ENCODE measurements at regions not wholly inside any gene's neighbourhood (a gene's known extent, or its start where the extent isn't known, plus 50 kb on each side); places are given as distances from the start of the nearest gene placed in this dataset.

DNA sequence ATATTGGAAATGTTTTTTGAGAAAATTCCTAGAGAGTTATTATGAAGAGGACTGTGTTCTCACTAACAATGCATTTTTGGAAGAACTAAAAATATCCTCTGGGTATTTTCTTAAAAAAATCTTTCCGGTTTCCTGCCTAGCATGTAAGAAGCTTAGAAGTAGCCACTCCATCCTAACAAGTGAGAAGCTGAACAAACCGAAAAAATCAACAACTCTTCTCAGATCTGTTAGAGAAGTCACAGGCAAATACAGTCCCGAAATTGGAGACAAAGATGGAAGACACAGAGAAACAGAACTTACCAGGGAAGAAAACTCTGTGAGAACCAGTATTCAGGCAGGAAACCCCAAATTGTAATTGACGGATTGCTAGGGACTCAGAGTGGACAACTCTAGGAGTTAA lies 173.0 kb downstream of the KLF12 start:
- ATAC-seq, result no peak

DNA sequence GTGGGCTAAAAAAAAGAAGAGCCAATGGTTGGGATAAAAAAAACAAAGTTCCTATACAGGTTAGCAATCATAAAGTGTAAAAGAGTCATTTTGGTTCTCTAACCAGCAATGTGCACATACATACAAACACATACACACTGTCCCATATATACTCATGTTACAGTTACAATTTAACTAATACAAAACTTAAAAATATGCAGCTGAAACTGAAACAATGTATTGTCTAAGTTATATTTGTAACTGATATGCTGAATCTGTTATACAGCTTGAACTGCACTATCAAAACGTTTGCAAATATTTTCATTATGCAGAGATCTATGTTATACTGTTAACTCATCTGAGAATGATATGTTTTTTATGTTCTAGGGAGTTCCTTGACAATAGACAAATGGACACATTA lies 173.7 kb downstream of the KLF12 start:
- ATAC-seq, result no peak

DNA sequence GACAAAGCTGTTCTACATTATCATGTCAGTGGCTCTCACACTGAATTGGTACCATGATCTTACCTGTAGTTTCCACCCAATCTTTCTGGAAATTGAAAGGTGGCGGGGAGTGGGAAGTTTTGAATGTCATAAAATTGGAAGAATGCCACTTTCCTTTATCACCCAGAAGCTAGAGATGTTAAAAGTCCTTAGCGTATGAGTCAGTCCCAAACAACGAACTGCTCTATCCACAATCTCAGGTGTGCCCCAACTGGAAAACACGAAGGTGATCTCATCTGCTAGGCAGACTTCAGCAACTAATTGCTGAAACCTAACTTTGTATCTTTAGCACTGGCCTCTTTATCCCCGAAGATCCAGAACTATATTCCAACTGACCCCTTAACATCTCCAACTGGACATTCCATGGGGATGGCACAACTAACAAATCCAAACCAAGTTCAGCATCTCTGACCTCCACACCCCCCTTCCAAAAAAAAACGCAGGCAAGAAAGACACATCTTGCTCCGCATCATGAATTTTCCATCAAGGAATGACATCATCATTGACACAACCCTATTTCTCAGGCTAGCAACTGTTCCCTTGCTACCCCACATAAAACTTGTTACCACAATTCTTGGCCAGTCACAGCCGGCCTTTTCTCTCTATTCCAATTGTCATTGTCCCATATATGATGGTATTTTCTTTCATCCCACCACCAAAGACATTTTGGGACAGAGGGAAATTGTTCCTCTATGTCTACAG lies 175.4 kb downstream of the KLF12 start:
- ATAC-seq, result no peak

GRCh38 chr13:73957889-73958288 lies 176.3 kb downstream of the KLF12 start:
- no peak for ATAC-seq

GRCh38 chr13:73956795-73957408 lies 177.3 kb downstream of the KLF12 start:
- ATAC-seq, result no peak

DNA sequence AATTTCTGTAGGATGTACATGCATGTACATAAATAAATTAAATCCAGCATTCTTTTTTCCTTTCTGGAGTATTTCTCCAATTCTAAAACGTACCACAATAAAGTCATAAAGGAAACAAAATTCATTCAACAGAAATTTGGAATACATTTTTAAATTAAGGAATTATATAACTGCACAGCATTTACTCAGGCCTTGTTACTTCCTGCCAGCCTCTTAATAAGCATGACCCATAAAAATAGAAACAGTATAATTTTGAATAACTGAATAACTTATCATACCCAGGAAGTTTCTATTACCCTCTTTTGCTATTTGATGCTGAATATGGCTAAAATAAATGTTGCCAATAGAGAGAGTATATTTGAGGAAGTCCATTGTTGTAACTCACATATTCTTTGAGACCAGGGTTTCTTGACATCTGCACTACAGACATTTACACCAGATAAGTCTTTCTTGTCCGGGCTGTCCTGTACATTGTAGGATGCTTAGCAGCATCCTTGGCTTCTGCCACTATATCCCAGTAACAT lies 178.2 kb downstream of the KLF12 start:
- no peak for ATAC-seq

DNA sequence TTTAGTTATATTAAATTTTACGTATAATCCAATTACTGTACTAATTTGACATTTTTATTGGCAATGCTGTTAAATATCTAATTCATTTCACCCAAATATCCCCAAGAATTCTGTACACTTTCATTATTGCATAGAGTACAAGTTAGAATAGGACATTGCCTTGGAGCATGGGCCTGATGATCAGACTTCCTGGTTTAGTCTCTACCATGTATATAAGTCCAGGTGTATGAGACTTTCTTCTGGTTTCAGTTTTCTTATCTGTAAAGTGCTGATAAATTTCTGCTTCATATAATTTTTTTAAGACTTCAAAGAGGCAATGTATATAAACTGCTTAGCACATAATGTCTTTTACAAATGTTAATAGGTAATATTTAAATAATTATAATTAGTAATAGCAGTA lies 179.4 kb downstream of the KLF12 start:
- no peak for ATAC-seq

- no peak for ATAC-seq
Measured at GRCh38 chr13:73952648-73953047, 181.6 kb downstream of the KLF12 start.

DNA sequence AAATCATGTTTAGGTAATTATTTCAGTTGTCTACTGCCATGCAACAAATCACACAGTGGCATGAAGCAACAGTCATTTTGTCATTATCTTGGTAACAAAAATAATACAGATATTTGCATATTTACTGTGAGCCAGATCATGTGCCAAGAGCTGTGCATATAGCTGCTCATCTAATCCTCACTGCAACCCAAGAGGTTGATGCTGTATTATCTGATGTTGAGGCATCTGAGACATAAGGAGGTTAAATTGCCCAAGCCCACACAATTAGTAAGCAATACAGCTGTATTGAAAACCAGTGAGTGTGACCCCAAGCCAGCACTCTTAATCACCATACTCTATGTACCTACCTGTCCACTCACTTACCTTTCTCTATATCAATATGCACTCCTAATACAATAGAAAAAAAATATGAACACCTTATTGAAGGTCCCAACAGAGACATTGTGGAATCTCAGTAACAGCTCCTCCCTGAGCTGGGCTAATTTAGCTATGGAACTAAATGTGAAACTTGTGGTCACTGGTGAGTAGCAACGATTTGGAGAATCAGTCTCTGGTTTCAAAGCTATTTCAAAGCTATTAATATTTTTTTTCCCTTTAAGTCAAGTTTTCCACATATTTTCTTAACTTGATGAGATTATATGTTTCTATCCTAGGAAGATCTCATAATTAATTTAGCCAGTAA lies 185.2 kb downstream of the KLF12 start:
- ATAC-seq, result peak; percentile 67 to 84

DNA sequence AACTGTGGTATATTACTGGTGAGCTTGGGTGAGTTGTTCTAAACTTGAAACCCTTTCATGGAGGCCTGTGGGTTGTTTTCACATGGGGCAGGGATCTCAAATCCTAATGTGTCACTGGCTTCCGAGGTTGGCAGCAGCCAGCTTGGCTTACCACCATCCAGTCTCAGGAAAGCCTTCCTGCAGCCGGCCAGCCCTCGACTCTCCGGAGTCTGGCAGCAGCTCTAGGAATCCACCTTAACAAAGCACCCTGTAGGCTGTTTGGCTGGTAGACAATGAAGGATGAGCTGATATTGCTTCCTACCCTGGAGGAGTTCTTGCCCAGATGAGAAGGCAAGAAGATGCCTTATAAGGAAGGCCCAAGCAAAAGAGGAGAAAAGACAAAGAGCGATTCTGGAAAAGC lies 188.3 kb downstream of the KLF12 start:
- no peak for ATAC-seq

DNA sequence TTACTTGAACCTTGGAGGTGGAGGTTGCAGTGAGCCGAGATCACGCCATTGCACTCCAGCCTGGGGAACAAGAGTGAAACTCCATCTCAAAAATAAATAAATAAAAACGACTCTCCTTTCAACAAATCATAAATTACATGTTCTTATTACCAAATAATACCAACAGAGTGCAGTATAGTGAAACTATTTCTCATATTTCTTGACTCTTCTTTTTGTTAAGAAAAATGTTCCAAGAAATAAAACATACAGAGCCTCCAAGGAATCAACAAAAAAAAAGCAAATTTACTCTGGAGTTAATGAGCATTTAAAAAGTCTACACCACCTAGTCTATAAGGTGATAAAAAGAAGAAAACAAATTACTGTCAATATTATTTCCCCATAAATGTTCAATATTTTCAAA lies 188.8 kb downstream of the KLF12 start:
- no peak for ATAC-seq

DNA sequence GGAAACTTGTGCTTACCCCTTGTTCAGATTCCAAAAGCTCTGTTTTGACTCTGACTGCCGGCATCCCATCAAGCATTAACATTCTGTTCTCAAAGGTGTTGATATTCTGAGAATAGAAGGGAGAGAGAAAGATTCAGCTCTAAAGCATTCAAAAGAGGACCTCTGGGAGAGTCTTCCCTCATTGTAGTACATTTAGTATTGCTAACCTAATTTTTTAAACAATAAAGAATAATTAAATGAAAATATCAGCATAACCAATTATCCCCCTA lies 190.3 kb downstream of the KLF12 start:
- ATAC-seq, result no peak

GRCh38 chr13:73943137-73943964 lies 190.9 kb downstream of the KLF12 start:
- ATAC-seq, result peak; percentile 94 to 95

DNA sequence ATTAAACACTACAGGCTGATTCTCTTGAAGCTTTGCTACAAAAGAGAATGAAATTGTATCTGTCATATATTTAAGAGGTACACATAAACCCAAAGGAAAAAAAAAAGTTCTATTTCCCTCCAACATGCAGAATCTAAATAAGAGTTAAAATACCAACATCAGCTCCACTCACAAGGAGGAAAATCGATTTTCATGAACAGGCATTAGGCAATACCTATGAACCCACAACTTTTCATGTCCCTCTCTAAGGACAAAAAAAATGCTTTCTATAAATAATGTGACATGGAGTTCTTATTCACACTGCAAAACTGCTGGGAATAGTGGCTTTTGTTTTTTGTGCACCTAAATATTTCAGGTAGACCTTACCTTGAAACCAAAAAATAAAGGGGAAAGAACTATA lies 192.5 kb downstream of the KLF12 start:
- no peak for ATAC-seq

DNA sequence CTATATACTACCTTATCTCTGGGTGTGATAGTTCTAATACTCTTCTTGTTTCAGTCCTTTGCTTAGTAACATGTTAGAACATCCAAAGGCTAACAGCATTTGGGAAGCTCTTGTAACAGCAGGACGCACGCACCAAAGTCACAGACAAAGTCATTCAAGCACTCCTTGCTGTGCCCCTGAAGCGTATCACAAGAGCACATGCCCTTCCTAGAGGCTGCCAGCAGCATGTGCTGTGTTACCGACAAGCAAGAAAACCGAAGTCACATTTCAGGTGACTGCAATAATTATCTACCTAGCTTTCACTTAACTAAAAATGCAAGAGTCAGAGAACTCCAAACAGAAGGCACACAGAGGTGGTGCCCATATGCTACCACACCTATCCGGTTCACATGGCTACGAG lies 194.1 kb downstream of the KLF12 start:
- ATAC-seq, result no peak

- ATAC-seq, result no peak
Measured at GRCh38 chr13:73939603-73940002, 194.6 kb downstream of the KLF12 start.

- no peak for ATAC-seq
Measured at GRCh38 chr13:73939071-73939380, 195.2 kb downstream of the KLF12 start.

DNA sequence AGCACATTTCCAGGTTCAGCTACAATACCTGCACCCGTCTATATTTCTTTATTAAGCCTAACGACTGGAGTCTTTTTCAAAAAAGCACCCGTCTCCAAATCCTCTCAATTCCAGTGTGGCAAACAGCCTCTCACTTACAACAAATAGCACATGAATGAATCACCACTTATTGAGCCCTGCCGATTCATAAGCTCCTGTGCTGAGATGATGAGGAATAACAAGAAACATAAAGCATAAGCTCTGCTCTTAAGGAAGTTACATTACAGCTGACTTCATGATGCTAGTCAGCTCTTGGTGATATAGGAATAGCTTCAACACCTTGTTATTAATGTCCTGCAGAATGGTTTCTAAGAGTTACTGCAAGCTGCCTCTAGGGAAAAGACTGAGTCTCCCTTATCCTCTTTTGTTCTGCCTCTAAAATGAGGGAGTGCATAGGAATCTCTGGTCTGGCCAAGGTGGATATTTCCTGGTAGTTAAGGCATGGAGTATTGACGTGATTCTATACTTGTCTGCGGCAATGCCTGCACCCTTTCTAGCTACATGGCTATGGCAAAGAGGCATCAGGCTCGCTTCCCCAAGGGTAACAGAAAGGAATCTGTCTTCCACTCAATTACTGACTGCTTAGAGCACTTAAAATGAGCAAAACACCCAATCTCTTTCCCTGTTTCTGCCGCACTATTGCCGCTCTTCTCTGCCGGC lies 195.7 kb downstream of the KLF12 start:
- peak in 1 of 2 donors; percentile 24 for ATAC-seq

DNA sequence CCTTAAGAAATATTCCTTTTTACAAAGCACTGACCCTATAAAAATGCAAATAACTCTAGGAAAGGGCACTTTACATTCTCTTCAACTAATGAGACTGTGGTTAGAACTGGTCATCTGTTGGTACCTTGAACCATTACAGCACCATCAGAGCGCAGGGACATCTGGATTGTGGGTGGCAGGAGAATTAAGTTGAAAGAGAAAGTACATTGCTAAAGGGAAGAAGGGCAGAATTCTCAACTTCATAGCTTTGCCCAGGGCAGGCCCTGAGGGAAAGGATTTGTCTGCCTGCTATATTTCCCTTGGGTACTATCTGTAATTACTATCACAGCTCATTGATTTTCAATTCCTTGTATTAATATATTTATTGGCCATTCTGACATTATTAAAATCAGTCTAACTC lies 196.8 kb downstream of the KLF12 start:
- ATAC-seq, result no peak

DNA sequence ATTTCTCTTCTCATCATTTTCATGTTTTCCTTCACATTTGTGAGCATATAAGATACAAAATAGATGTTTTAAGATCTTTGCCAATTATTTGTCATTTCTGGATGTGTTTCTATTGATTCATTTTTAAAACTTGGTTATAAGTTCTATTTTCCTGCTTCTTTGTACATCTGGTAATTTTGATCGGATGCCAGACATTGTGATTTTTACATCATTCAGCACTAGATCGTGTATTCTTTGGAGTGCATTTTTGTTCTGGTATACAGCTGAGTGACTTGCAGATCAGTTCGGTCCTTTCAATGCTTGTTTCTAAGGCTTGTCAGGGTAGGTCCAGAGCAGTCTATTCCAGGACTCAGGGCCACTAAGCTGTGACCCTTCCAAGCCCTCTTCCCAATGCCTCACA lies 198.2 kb downstream of the KLF12 start:
- no peak for ATAC-seq

DNA sequence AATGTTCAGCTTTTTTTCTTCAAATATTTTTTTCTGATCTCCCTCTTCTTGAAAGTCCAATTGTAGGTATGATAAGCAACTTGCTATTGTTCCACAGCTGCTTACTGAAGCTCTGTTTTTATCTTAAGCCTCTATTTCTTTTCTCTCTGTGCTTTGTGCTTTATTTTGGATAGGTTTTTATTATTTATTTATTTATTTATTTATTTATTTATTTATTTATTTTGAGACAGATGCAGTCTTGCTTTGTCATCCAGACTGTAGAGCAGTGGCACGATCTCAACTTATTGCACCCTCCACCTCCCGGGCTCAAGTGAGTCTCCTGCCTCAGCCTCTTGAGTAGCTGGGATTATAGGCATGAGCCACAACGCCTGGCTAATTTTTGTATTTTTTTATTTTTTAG lies 199.4 kb downstream of the KLF12 start:
- no peak for ATAC-seq

GRCh38 chr13:73934215-73934641 lies 200.0 kb downstream of the KLF12 start:
- ATAC-seq, result peak in 1 of 2 donors; percentile 3

- ATAC-seq, result peak in 1 of 2 donors; percentile 24
Measured at GRCh38 chr13:73933795-73934194, 200.4 kb downstream of the KLF12 start.
